T-cell (primary cell): ENCODE measurements at regions not wholly inside any gene's neighbourhood (a gene's known extent, or its start where the extent isn't known, plus 50 kb on each side); places are given as distances from the start of the nearest gene placed in this dataset.

Source experiments
- ATAC-seq, 4 experiments: fragments of 200-7000 bp in 3 of 4; fragments of 150-1000 bp in 1 of 4; cut with Tn5 transposase; replicated peaks in 1 of 4; 1 replicate in 3 of 4; 2 replicates in 1 of 4; pipeline ENCODE4 v1.10.0; 2021; ENCODE audit warnings: moderate library complexity in 3 of 4, mild to moderate bottlenecking in 2 of 4, moderate number of reproducible peaks in 1 of 4
- CTCF ChIA-PET, 2 donors: fragments of 300-600 bp; sonication (Branson Sonifier 250); formaldehyde crosslinking; loops; one replicate each; lab custom pipeline; 2022; ENCODE audit warnings: antibody characterized with exemption in 2 of 2; lab: Charles Lee
- POLR2A ChIA-PET, 2 donors: fragments of 300-600 bp; sonication (Branson Sonifier 250); formaldehyde crosslinking; loops; one replicate each; lab custom pipeline; 2022; ENCODE audit warnings: antibody characterized with exemption in 2 of 2; lab: Charles Lee
- DNase-seq, 35 experiments: peaks; one replicate each; pipeline versions ENCODE4 v3.0.0 to v3.0.0-alpha.2; 2013 to 2023
- H3K27ac ChIP-seq: one replicate; pipeline ENCODE4 v1.5.1; 2013; ENCODE audit warnings: low read length
- H3K27me3 ChIP-seq, 2 experiments: replicated peaks in 1 of 2; 1 replicate in 1 of 2; 2 replicates in 1 of 2; pipeline versions ENCODE4 v1.6.1 to v1.7.0; 2013; ENCODE audit warnings: low read length in 1 of 2, mixed read lengths in 1 of 2; ENCODE audit not compliant: control insufficient read depth in 2 of 2, insufficient read depth in 2 of 2; ENCODE audit errors: extremely low read depth in 1 of 2
- H3K36me3 ChIP-seq, 2 donors: 1 replicate in 1 of 2; 2 replicates in 1 of 2; pipeline versions ENCODE4 v1.6.1 to v1.7.0; 2013; ENCODE audit warnings: low read length in 1 of 2; ENCODE audit not compliant: control insufficient read depth in 2 of 2, insufficient read depth in 1 of 2; ENCODE audit errors: extremely low read depth in 1 of 2
- H3K4me1 ChIP-seq, 2 experiments: 1 replicate in 1 of 2; 2 replicates in 1 of 2; pipeline versions ENCODE4 v1.6.1 to v1.7.0; 2013; ENCODE audit warnings: low read length in 2 of 2, mixed read lengths in 1 of 2; ENCODE audit not compliant: insufficient read depth in 2 of 2, control insufficient read depth in 1 of 2; ENCODE audit errors: extremely low read depth in 1 of 2
- H3K4me3 ChIP-seq, 2 donors: 1 replicate in 1 of 2; 2 replicates in 1 of 2; pipeline versions ENCODE4 v1.5.1 to v1.7.0; 2013; ENCODE audit warnings: mild to moderate bottlenecking in 2 of 2, low read length in 1 of 2, moderate library complexity in 1 of 2; ENCODE audit not compliant: control insufficient read depth in 1 of 2; ENCODE audit errors: extremely low read depth in 1 of 2
- H3K9me3 ChIP-seq: 2 replicates; pipeline ENCODE4 v1.7.0; 2013
- H3K27ac Mint-ChIP-seq, 2 donors: one replicate each; pipeline ENCODE4 v1.8.0; 2020 to 2021; ENCODE audit warnings: mild to moderate bottlenecking in 2 of 2, mixed read lengths in 2 of 2
- H3K27me3 Mint-ChIP-seq, 2 donors: one replicate each; pipeline ENCODE4 v1.8.0; 2021 to 2022; ENCODE audit warnings: mixed read lengths in 2 of 2
- H3K36me3 Mint-ChIP-seq: one replicate; pipeline ENCODE4 v1.8.0; 2021; ENCODE audit warnings: mixed read lengths
- H3K4me1 Mint-ChIP-seq, 3 donors: one replicate each; pipeline ENCODE4 v1.8.0; 2020 to 2022; ENCODE audit warnings: mixed read lengths in 3 of 3, mild to moderate bottlenecking in 1 of 3
- H3K4me3 Mint-ChIP-seq, 3 donors: one replicate each; pipeline ENCODE4 v1.8.0; 2020 to 2022; ENCODE audit warnings: mild to moderate bottlenecking in 3 of 3, mixed read lengths in 3 of 3, moderate library complexity in 3 of 3
- H3K9me3 Mint-ChIP-seq, 3 donors: one replicate each; pipeline ENCODE4 v1.8.0; 2020 to 2022; ENCODE audit warnings: mixed read lengths in 3 of 3
- WGBS: methylation state at CpG from one replicate; pipeline ENCODE4 v1.1.5; 2013; ENCODE audit warnings: missing lambda C conversion rate; ENCODE audit not compliant: insufficient coverage; 5-methylcytosine and 5-hydroxymethylcytosine counted together

DNA sequence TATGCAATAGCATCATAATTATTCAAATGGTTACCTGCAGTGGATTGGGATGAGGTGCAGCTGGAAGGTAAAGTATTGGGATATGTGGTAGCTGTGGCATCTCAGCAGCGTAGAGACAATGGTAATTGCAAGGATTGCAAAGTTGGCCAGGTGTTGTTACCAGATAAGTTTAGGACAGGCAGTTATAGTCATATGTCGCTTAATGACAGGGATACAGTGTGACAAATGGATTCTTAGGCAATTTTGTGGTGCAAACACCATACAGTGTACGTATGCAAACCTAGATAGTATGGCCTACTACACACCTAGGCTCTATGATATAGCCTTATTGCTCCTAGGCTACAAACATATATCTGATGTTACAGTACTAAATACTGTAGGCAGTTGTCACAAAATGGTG is 163.5 kb upstream of the LYZL2 start:
- ATAC-seq (no peak), DNase-seq (no peak)
- H3K27ac Mint-ChIP-seq, result peak overlapping the region in 1 of 2 donors; percentile 99
- H3K27me3 ChIP-seq, result no peaks in the 10 kb centered on the region
- no peaks in the 10 kb centered on the region for H3K9me3 Mint-ChIP-seq
- H3K4me1 ChIP-seq, result peaks cover 17 to 33% of the 10 kb centered on the region in 2 experiments
- no peaks in the 10 kb centered on the region for H3K9me3 ChIP-seq
- H3K4me3 Mint-ChIP-seq, result no peak overlapping the region
- ChIA-PET CTCF (interaction anchor here in 1 of 2 donors (0.6 kb wide), 1 partner anchor 11 kb away, joined by 3 read pairs; no protein-coding TSS in a partner anchor), POLR2A (no interaction called here)
- WGBS, result 100% methylated on average over 1 of the region's 3 CpGs
- peaks cover 37 to 41% (median 40%) of the 10 kb centered on the region in 3 donors for H3K4me1 Mint-ChIP-seq
- no peak overlapping the region for H3K27ac ChIP-seq
- no peak overlapping the region for H3K4me3 ChIP-seq
- H3K36me3 Mint-ChIP-seq, result peaks cover 3% of the 10 kb centered on the region
- H3K36me3 ChIP-seq, result no peaks in the 10 kb centered on the region
- no peaks in the 10 kb centered on the region for H3K27me3 Mint-ChIP-seq

DNA sequence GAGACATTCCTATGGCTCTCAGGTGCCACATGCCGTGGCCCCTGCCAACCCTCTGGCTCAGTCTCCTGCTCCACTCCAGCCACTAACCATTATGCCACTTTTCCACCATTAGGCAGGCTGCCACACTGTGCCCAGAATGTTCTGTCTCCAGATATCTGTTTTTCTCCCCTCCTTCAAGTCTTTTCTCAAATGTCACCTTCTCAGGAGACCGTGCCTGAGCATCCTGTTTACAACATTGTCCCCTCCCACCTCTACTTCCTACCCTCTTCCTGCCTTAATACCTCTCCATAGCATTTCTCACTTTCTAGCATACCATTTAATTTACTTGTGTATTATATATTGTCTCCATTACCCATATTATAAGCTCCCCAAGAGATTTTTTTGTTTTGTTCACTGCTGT is 162.5 kb upstream of the LYZL2 start:
- no peak overlapping the region for H3K4me3 ChIP-seq
- no peaks in the 10 kb centered on the region for H3K36me3 ChIP-seq
- ChIA-PET POLR2A (no interaction called here), CTCF (no interaction called here)
- Mint-ChIP-seq H3K27ac (peak overlapping the region; percentile 96 to 99), H3K4me1 (peaks cover 39 to 44% (median 42%) of the 10 kb centered on the region in 3 donors), H3K9me3 (no peaks in the 10 kb centered on the region), H3K4me3 (peak overlapping the region; percentile 57 to 71 (median 62)), H3K36me3 (peaks cover 3% of the 10 kb centered on the region), H3K27me3 (no peaks in the 10 kb centered on the region)
- ATAC-seq (peak; percentile 68 to 95 (median 86)), DNase-seq (peak in 3 of 35 experiments; percentile 16 to 39 (median 28))
- WGBS, result 46% methylated on average over 2 of the region's 2 CpGs
- peaks cover 17 to 33% of the 10 kb centered on the region in 2 experiments for H3K4me1 ChIP-seq
- no peaks in the 10 kb centered on the region for H3K27me3 ChIP-seq
- H3K27ac ChIP-seq, result peak overlapping the region; percentile 62
- H3K9me3 ChIP-seq, result no peaks in the 10 kb centered on the region

DNA sequence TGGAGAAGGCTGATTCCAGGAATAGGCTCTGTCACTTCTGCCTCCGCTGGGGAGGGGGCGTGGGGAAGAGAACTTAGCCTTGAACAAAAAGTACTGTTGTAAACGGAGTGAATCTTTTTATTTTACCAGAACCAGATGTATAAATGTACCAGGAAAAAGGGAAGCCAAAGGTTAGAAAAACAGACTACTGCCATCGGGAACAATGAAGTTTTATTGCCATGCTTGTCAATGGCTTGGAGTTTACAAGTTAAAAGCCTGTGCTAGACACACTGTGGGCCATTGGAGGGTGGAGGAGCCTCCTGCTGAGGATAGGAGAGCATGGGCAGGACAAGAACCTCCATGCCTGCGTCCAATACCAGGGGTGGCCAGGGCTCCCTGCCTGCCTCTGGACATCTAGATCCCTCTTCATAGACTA is 161.7 kb upstream of the LYZL2 start:
- Mint-ChIP-seq H3K4me1 (peaks cover 39 to 44% (median 42%) of the 10 kb centered on the region in 3 donors), H3K27me3 (no peaks in the 10 kb centered on the region), H3K36me3 (peaks cover 3% of the 10 kb centered on the region), H3K27ac (peak overlapping the region; percentile 96 to 99), H3K4me3 (peak overlapping the region in 2 of 3 donors; percentile 42 to 71), H3K9me3 (no peaks in the 10 kb centered on the region)
- CTCF ChIA-PET, result no interaction called here
- POLR2A ChIA-PET, result no interaction called here
- H3K27ac ChIP-seq, result peak overlapping the region; percentile 62
- H3K27me3 ChIP-seq, result no peaks in the 10 kb centered on the region
- no peaks in the 10 kb centered on the region for H3K36me3 ChIP-seq
- H3K4me3 ChIP-seq, result no peak overlapping the region
- H3K4me1 ChIP-seq, result peaks cover 17 to 36% of the 10 kb centered on the region in 2 experiments
- DNase-seq (no peak), ATAC-seq (no peak)
- WGBS, result 85% methylated on average over 2 of the region's 5 CpGs
- H3K9me3 ChIP-seq, result no peaks in the 10 kb centered on the region

DNA sequence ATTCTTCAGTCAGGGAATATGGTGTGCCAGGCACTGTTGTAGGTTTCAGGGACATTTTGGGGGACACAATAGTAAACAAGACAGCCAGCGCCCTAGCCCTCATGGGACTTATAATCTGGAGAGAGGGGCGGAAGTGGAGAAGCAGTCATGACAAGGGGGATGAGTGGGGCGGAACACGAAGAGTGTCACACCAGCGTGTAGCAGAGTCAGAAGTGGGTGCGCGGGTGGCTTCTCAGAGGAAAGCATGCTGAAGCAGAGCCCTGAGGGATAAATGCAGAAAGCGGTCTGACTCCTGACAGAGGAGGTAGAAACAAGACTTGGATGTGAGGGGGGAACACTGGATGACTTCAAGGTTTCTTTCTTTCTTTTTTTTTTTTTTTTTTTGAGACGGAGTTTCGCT is 160.3 kb upstream of the LYZL2 start:
- no peak overlapping the region for H3K27ac ChIP-seq
- no peaks in the 10 kb centered on the region for H3K27me3 ChIP-seq
- Mint-ChIP-seq H3K4me1 (peaks cover 42 to 50% (median 49%) of the 10 kb centered on the region in 3 donors), H3K36me3 (peaks cover 3% of the 10 kb centered on the region), H3K9me3 (no peaks in the 10 kb centered on the region), H3K4me3 (peak overlapping the region in 1 of 3 donors; percentile 6), H3K27ac (peak overlapping the region; percentile 34 to 88), H3K27me3 (no peaks in the 10 kb centered on the region)
- ChIA-PET CTCF (interaction anchor here in 1 of 2 donors (0.7 kb wide), 1 partner anchor 1204 kb away, joined by 4 read pairs; no protein-coding TSS in a partner anchor), POLR2A (no interaction called here)
- peak in 1 of 4 experiments; percentile 33 for ATAC-seq
- H3K4me3 ChIP-seq, result no peak overlapping the region
- DNase-seq, result peak in 4 of 35 experiments; percentile 13 to 47 (median 18)
- 93% methylated on average over 7 of the region's 10 CpGs for WGBS
- no peaks in the 10 kb centered on the region for H3K36me3 ChIP-seq
- no peaks in the 10 kb centered on the region for H3K9me3 ChIP-seq
- peaks cover 17 to 47% of the 10 kb centered on the region in 2 experiments for H3K4me1 ChIP-seq

DNA sequence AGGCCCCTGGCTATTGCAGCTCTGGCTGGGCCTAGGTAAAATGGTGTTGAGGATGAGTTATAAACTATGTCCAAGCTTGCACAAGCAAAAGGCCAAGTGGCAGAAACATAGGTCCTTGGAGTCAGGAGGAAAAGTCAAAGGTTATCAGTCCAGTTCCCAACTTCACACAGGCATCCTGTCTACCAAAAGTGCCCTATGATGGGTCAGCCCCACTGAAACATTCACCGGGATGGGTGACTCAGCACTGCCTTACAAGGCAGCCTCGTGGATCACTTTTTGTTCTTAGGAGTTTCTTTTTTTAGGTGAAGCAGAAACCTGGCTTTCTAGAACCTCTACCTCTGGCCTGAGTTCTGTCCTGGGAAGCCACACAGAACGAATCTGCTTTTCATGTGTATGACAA is 158.8 kb upstream of the LYZL2 start:
- no CpG with 5 or more reads among the region's 3 CpGs for WGBS
- no peaks in the 10 kb centered on the region for H3K9me3 ChIP-seq
- Mint-ChIP-seq H3K27ac (peak overlapping the region; percentile 43 to 76), H3K4me3 (no peak overlapping the region), H3K4me1 (peaks cover 48 to 58% (median 58%) of the 10 kb centered on the region in 3 donors), H3K27me3 (no peaks in the 10 kb centered on the region), H3K36me3 (peaks cover 3% of the 10 kb centered on the region), H3K9me3 (no peaks in the 10 kb centered on the region)
- ATAC-seq (no peak), DNase-seq (no peak)
- no peaks in the 10 kb centered on the region for H3K27me3 ChIP-seq
- ChIA-PET CTCF (no interaction called here), POLR2A (no interaction called here)
- H3K36me3 ChIP-seq, result no peaks in the 10 kb centered on the region
- no peak overlapping the region for H3K4me3 ChIP-seq
- H3K4me1 ChIP-seq, result peaks cover 20 to 53% of the 10 kb centered on the region in 2 experiments
- no peak overlapping the region for H3K27ac ChIP-seq

DNA sequence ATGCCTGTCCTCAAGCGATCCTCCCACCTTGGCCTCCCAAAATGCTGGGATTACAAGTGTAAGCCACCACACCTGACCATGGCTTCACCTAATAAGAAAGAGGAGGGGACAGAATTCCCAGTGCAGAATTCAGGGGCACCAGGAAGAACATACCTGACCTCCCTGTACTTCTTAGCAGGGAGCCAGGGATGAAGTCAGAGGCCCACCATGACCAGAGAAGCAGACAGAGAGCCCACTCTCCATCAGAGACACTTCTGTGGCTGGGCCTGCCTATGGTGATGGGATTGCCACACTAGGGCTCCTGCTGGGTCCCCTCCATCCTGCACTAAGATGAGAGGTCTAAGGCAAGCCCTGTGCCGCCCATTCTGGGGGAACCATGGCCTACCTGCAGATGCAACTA is 157.4 kb upstream of the LYZL2 start:
- no peaks in the 10 kb centered on the region for H3K36me3 ChIP-seq
- no peaks in the 10 kb centered on the region for H3K9me3 ChIP-seq
- no peaks in the 10 kb centered on the region for H3K27me3 ChIP-seq
- Mint-ChIP-seq H3K4me3 (peak overlapping the region in 1 of 3 donors; percentile 76), H3K36me3 (peaks cover 3% of the 10 kb centered on the region), H3K4me1 (peaks cover 38 to 45% (median 44%) of the 10 kb centered on the region in 3 donors), H3K27ac (peak overlapping the region in 1 of 2 donors; percentile 61), H3K27me3 (no peaks in the 10 kb centered on the region), H3K9me3 (no peaks in the 10 kb centered on the region)
- CTCF ChIA-PET, result no interaction called here
- ATAC-seq, result no peak
- WGBS, result no CpG with 5 or more reads among the region's 2 CpGs
- POLR2A ChIA-PET, result no interaction called here
- peaks cover 13 to 58% of the 10 kb centered on the region in 2 experiments for H3K4me1 ChIP-seq
- no peak overlapping the region for H3K4me3 ChIP-seq
- DNase-seq, result no peak
- no peak overlapping the region for H3K27ac ChIP-seq
